ENCODE measurements at regions not wholly inside any gene's neighbourhood (a gene's known extent, or its start where the extent isn't known, plus 50 kb on each side); places are given as distances from the start of the nearest gene placed in this dataset.

DNA sequence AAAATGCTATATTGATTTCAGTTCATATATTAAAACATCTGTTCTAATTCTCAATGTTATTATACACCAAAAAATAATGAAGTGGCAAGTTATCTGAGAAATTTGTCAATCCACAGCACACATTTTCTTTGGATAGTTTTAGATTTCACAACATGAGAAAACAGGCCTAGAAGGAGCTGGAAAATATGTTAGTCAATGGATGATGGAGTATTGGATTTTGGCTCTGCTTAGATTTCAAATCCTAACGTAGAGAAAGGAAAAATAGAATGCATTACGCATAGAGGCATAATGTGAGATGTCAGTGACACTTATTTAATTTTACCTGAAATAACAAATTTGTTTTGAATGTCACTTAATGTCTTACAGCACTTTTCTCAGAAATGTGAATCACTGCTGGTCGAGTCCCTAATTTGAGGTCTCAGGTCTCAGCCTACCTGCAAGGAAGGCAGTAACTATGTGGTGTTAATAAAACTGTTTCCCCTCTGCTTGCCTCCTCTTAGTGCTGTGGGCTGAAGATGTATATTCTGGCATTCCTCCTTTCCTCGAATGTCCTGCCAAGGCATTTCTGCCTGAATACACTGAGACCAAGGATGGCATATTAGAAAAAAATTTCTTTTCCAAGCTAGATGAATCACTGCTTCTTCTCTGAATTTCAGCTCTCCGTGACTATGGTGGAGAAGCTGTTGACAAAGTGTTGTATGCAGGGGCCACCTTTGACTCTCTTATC is 232.4 kb downstream of the POSTN start:
- no peak overlapping the region for H3K27ac ChIP-seq (ENCODE audit: low read depth, low read length)
- H2AFZ ChIP-seq (ENCODE audit: low read length), result peak overlapping the region; percentile 18

DNA sequence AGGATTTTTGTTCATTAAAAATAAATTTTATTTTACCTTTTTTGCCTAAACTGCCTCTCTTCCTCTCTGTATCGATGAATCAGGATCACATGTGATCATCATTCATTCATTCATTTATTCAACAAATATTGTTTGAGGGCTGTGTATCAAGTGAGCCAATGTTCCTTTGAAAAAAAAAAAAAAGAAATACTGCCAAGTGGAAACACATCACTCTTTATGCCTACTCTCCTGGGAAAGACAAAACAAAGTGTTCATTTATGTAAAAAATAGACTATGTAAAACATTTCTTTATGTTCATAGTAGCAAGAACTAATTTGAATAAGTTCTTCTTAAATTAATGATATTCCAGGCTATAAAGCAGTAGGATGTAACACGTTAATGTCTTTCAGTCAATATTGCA is 233.1 kb downstream of the POSTN start:
- no peaks in the 10 kb centered on the region for H3K27me3 ChIP-seq (ENCODE audit: insufficient read depth, low read length)
- no peak overlapping the region for H3K27ac ChIP-seq (ENCODE audit: low read depth, low read length)
- H3K4me1 ChIP-seq (ENCODE audit: insufficient read depth, low read length), result peaks cover 31% of the 10 kb centered on the region
- H3K4me3 ChIP-seq (ENCODE audit: insufficient read depth, low read length), result no peak overlapping the region
- H4K20me1 ChIP-seq (ENCODE audit: insufficient read depth, low read length), result no peaks in the 10 kb centered on the region
- no peak for DNase-seq (ENCODE audit: insufficient read length, low spot score, missing footprints)
- H3K9me3 ChIP-seq (ENCODE audit: low read depth, low read length), result no peaks in the 10 kb centered on the region
- H3K36me3 ChIP-seq (ENCODE audit: insufficient read depth, low read length), result no peaks in the 10 kb centered on the region
- no peak overlapping the region for H3K4me2 ChIP-seq (ENCODE audit: insufficient read depth, low read length)
- H3K79me2 ChIP-seq (ENCODE audit: insufficient read depth, low read length), result no peaks in the 10 kb centered on the region
- no peak overlapping the region for H2AFZ ChIP-seq (ENCODE audit: low read length)
- TF ChIP-seq, protein P1, sequence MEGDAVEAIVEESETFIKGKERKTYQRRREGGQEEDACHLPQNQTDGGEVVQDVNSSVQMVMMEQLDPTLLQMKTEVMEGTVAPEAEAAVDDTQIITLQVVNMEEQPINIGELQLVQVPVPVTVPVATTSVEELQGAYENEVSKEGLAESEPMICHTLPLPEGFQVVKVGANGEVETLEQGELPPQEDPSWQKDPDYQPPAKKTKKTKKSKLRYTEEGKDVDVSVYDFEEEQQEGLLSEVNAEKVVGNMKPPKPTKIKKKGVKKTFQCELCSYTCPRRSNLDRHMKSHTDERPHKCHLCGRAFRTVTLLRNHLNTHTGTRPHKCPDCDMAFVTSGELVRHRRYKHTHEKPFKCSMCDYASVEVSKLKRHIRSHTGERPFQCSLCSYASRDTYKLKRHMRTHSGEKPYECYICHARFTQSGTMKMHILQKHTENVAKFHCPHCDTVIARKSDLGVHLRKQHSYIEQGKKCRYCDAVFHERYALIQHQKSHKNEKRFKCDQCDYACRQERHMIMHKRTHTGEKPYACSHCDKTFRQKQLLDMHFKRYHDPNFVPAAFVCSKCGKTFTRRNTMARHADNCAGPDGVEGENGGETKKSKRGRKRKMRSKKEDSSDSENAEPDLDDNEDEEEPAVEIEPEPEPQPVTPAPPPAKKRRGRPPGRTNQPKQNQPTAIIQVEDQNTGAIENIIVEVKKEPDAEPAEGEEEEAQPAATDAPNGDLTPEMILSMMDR (IDR thresholded peaks at IDR 0.05; ENCODE audit: extremely low read depth, low read depth, low read length), result no peak

More for the DNA sequence above, 232.4 kb downstream of the POSTN start:
- Histone ChIP-seq H3K4me2 (ENCODE audit: insufficient read depth, low read length) (no peak overlapping the region), H3K4me3 (ENCODE audit: insufficient read depth, low read length) (no peak overlapping the region), H3K4me1 (ENCODE audit: insufficient read depth, low read length) (peaks cover 24% of the 10 kb centered on the region), H3K27me3 (ENCODE audit: insufficient read depth, low read length) (no peaks in the 10 kb centered on the region), H4K20me1 (ENCODE audit: insufficient read depth, low read length) (no peaks in the 10 kb centered on the region), H3K36me3 (ENCODE audit: insufficient read depth, low read length) (no peaks in the 10 kb centered on the region), H3K9me3 (ENCODE audit: low read depth, low read length) (no peaks in the 10 kb centered on the region), H3K79me2 (ENCODE audit: insufficient read depth, low read length) (no peaks in the 10 kb centered on the region)
- no peak for DNase-seq (ENCODE audit: insufficient read length, low spot score, missing footprints)
- TF ChIP-seq, protein P1 (IDR thresholded peaks at IDR 0.05; ENCODE audit: extremely low read depth, low read depth, low read length), result no peak

DNA sequence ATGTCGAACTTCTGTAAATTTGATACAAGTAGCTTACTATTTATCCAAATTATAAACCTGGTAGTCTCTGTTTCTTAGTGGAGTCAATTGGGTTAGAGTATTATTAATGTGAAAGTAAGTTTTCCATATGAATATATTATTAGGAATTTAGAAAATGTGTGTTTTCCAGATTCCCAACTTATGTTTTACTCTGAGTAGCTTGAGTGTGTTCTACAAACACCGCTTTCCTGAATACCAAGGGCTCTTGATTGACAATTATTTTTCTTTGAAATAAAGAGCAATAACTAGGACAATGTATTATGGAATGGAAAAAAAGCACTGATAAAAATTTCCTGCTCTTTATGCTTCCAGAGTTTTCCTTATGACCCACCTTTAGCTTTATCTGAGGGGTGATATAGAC is 233.6 kb downstream of the POSTN start:
- no peaks in the 10 kb centered on the region for H3K36me3 ChIP-seq (ENCODE audit: insufficient read depth, low read length)
- no peak overlapping the region for H3K4me3 ChIP-seq (ENCODE audit: insufficient read depth, low read length)
- H2AFZ ChIP-seq (ENCODE audit: low read length), result no peak overlapping the region
- H3K4me1 ChIP-seq (ENCODE audit: insufficient read depth, low read length), result peaks cover 34% of the 10 kb centered on the region
- TF ChIP-seq, protein P1 (IDR thresholded peaks at IDR 0.05; ENCODE audit: extremely low read depth, low read depth, low read length), result no peak
- no peak for DNase-seq (ENCODE audit: insufficient read length, low spot score, missing footprints)
- no peaks in the 10 kb centered on the region for H4K20me1 ChIP-seq (ENCODE audit: insufficient read depth, low read length)
- no peaks in the 10 kb centered on the region for H3K27me3 ChIP-seq (ENCODE audit: insufficient read depth, low read length)
- H3K27ac ChIP-seq (ENCODE audit: low read depth, low read length), result no peak overlapping the region
- H3K4me2 ChIP-seq (ENCODE audit: insufficient read depth, low read length), result no peak overlapping the region
- no peaks in the 10 kb centered on the region for H3K9me3 ChIP-seq (ENCODE audit: low read depth, low read length)
- no peaks in the 10 kb centered on the region for H3K79me2 ChIP-seq (ENCODE audit: insufficient read depth, low read length)

DNA sequence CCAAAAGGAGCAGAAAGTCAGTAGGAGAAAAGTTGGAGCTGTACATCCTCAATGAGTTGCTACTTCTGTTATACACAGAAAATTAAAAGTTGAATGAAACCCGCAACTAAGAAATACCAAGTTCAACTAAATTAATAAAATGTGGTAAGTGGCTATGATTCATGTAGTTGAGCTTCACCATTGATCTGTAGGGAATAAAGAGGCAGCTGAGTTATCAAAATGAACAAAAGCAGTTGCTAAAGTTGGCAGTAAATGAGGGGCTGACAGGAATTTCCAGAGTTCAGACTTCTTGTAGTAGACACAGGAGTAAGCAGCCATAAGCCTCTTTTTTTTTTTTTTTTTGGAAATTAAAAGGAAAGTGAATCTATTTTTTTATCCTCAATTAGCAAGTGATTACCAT is 234.6 kb downstream of the POSTN start:
- peak; percentile 35 for DNase-seq (ENCODE audit: insufficient read length, low spot score, missing footprints)
- H3K27ac ChIP-seq (ENCODE audit: low read depth, low read length), result no peak overlapping the region

More for the DNA sequence above, 234.6 kb downstream of the POSTN start:
- TF ChIP-seq, protein P1 (IDR thresholded peaks at IDR 0.05; ENCODE audit: extremely low read depth, low read depth, low read length), result no peak
- Histone ChIP-seq H3K79me2 (ENCODE audit: insufficient read depth, low read length) (no peaks in the 10 kb centered on the region), H2AFZ (ENCODE audit: low read length) (no peak overlapping the region), H3K36me3 (ENCODE audit: insufficient read depth, low read length) (no peaks in the 10 kb centered on the region), H4K20me1 (ENCODE audit: insufficient read depth, low read length) (no peaks in the 10 kb centered on the region), H3K4me3 (ENCODE audit: insufficient read depth, low read length) (no peak overlapping the region), H3K9me3 (ENCODE audit: low read depth, low read length) (no peaks in the 10 kb centered on the region), H3K27me3 (ENCODE audit: insufficient read depth, low read length) (no peaks in the 10 kb centered on the region), H3K4me2 (ENCODE audit: insufficient read depth, low read length) (no peak overlapping the region), H3K4me1 (ENCODE audit: insufficient read depth, low read length) (peaks cover 29% of the 10 kb centered on the region)

All from osteoblast (primary cell).